ENCODE measurements at regions not wholly inside any gene's neighbourhood (a gene's known extent, or its start where the extent isn't known, plus 50 kb on each side); places are given as distances from the start of the nearest gene placed in this dataset.

GRCh38 chr6:1187293-1188131, 124.4 kb upstream of the FOXQ1 start:
- Histone ChIP-seq H3K36me3 (no peaks in the 10 kb centered on the region), H3K4me1 (ENCODE audit: insufficient read depth) (no peaks in the 10 kb centered on the region), H3K9me3 (peaks cover 0 to 3% of the 10 kb centered on the region in 2 donors), H3K4me3 (no peak overlapping the region), H3K27ac (no peak overlapping the region), H3K27me3 (no peaks in the 10 kb centered on the region)
- no peak for TF ChIP-seq CTCF (IDR thresholded peaks at IDR 0.05)
- no peak for TF ChIP-seq EP300 (IDR thresholded peaks at IDR 0.05)
- intact Hi-C loops (cut with DNase I): no loop called here
- whole genome bisulfite sequencing, 3 donors: 78 to 84% (median 83%) methylated on average over 7 of the region's 7 CpGs
- DNase-seq: no peak

DNA sequence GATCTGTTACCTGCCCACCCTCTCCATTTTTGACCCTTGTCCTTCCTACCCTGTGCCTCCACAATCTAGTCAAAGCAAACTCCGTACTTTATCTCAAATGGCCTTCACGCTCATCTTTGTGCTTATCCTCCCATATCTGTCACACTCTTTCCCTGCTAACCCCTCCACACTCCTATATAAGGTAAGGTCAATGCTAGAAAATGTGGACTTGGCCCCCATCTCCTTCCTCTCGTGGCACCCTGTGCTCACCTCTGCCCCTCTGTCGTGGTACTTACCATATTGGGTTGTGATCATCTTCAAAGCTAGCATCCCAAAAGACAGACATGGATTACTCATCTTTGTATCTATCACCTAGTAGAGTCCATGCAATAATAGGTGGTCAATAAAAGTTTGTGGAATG, 127.6 kb upstream of the FOXQ1 start:
- H3K4me3 ChIP-seq: no peak overlapping the region
- no peak for DNase-seq
- H3K9me3 ChIP-seq: peaks cover 0 to 3% of the 10 kb centered on the region in 2 donors
- WGBS, 3 donors: 57 to 76% (median 66%) methylated on average over 4 of the region's 4 CpGs
- intact Hi-C loops (cut with DNase I): no loop called here
- no peaks in the 10 kb centered on the region for H3K27me3 ChIP-seq
- no peaks in the 10 kb centered on the region for H3K36me3 ChIP-seq
- H3K27ac ChIP-seq: no peak overlapping the region
- TF ChIP-seq CTCF (IDR thresholded peaks at IDR 0.05): no peak
- no peak for TF ChIP-seq POLR2A (IDR thresholded peaks at IDR 0.05)
- no peak for TF ChIP-seq EP300 (IDR thresholded peaks at IDR 0.05)
- no peaks in the 10 kb centered on the region for H3K4me1 ChIP-seq (ENCODE audit: insufficient read depth)

DNA sequence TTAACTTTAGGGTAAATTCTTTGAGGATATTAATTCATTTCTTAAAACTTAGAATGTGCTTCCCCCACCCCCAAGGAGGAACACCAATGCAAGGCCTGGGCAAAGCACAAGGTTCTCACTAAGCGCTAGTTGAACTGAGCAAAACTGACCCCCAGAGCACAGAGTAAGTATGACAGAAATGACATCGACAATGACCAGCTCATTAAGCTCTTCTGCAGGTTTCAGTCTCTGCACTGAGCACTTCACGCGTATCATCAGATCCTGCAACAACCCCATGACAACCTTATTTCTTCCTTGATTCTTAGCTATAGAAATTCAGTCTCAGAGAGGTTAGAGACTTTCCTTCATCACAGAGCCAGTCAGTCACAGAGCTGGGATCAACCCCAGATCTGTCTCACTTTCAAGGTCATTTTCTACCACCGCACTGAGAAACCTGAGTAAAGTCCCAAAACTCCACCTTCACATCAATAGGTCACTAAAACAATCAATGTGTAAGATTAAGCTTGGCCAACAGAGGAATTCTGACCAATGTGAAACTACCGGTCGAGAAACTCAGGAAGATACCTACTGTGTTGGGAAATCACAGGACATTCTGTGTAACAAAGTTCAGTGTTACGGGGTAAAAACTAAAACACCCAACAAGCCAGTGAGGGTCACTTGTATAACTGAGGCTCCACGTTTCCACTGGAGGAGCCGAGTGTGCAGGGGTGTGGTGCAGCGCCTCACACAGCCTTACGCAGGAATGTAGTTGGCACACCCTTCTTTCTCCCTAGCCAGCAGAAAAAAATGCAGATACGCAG, 129.0 kb upstream of the FOXQ1 start:
- peaks cover 0 to 3% of the 10 kb centered on the region in 2 donors for H3K9me3 ChIP-seq
- no peak for TF ChIP-seq EP300 (IDR thresholded peaks at IDR 0.05)
- TF ChIP-seq CTCF (IDR thresholded peaks at IDR 0.05): no peak
- no peak for TF ChIP-seq POLR2A (IDR thresholded peaks at IDR 0.05)
- H3K27ac ChIP-seq: no peak overlapping the region
- no peaks in the 10 kb centered on the region for H3K27me3 ChIP-seq
- intact Hi-C loops (cut with DNase I): no loop called here
- no peak for DNase-seq
- no peak overlapping the region for H3K4me3 ChIP-seq
- H3K4me1 ChIP-seq (ENCODE audit: insufficient read depth): no peaks in the 10 kb centered on the region
- 71 to 82% (median 73%) methylated on average over 13 of the region's 13 CpGs for WGBS, 3 donors
- H3K36me3 ChIP-seq: no peaks in the 10 kb centered on the region

DNA sequence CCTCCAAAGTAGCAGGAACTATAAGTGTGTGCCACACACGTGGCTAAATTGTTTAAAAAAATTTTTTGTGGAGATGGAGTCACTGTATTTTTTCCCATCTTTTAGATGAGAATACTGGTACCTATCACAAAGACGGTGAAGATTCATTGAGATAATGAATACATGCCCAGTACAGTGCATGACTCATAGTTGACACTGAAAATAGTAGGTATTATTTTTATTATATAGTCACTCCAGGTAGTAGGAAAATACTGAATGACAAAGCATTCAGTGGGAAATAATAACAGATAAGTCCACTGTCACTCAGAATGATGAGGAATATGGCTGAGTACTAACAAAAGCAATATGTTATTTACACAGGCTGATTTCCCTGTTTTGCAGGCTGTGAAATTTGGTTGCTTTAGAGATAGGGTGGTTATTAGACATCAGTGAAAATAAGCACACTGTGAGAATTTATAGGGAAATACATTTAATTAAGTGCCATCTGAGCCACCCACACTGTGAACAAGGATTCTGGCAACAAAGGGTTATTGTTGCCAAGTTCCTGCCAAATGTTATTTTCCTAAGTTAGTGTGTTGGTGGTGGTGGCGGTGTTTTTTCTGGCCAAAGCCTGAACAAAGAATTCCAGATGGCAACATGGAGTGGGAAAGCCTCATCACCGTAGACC, 129.8 kb upstream of the FOXQ1 start:
- no peak overlapping the region for H3K27ac ChIP-seq
- H3K36me3 ChIP-seq: no peaks in the 10 kb centered on the region
- 57 to 76% (median 62%) methylated on average over 4 of the region's 4 CpGs for WGBS, 3 donors
- DNase-seq: no peak
- no peaks in the 10 kb centered on the region for H3K27me3 ChIP-seq
- TF ChIP-seq POLR2A (IDR thresholded peaks at IDR 0.05): no peak
- TF ChIP-seq CTCF (IDR thresholded peaks at IDR 0.05): no peak
- no peak for TF ChIP-seq EP300 (IDR thresholded peaks at IDR 0.05)
- H3K9me3 ChIP-seq: peaks cover 0 to under 1% of the 10 kb centered on the region in 2 donors
- no peak overlapping the region for H3K4me3 ChIP-seq
- H3K4me1 ChIP-seq (ENCODE audit: insufficient read depth): no peaks in the 10 kb centered on the region
- intact Hi-C loops (cut with DNase I): no loop called here

All from ovary (tissue), 7 donors.